Endothelial cell (in vitro differentiated cells): ENCODE measurements at regions not wholly inside any gene's neighbourhood (a gene's known extent, or its start where the extent isn't known, plus 50 kb on each side); places are given as distances from the start of the nearest gene placed in this dataset.

Experiments used
- DNase-seq: peaks from one replicate; pipeline ENCODE4 v3.0.0; 2021; ENCODE audit warnings: low spot score
- H3K27ac Mint-ChIP-seq: one replicate; pipeline ENCODE4 v1.8.0; 2021; ENCODE audit warnings: mixed read lengths, inconsistent platforms; ENCODE audit not compliant: unreplicated experiment
- H3K27me3 Mint-ChIP-seq: one replicate; pipeline ENCODE4 v1.8.0; 2021; ENCODE audit warnings: mild to moderate bottlenecking, moderate library complexity, mixed read lengths, inconsistent platforms; ENCODE audit not compliant: unreplicated experiment
- H3K36me3 Mint-ChIP-seq: one replicate; pipeline ENCODE4 v1.8.0; 2021; ENCODE audit warnings: mild to moderate bottlenecking, low read depth, mixed read lengths, inconsistent platforms; ENCODE audit not compliant: unreplicated experiment
- H3K4me1 Mint-ChIP-seq: one replicate; pipeline ENCODE4 v1.8.0; 2021; ENCODE audit warnings: mild to moderate bottlenecking, mixed read lengths, inconsistent platforms; ENCODE audit not compliant: unreplicated experiment
- H3K4me3 Mint-ChIP-seq: one replicate; pipeline ENCODE4 v1.8.0; 2021; ENCODE audit warnings: mild to moderate bottlenecking, mixed read lengths, inconsistent platforms; ENCODE audit not compliant: unreplicated experiment
- H3K9me3 Mint-ChIP-seq: one replicate; pipeline ENCODE4 v1.8.0; 2021; ENCODE audit warnings: mixed read lengths, inconsistent platforms; ENCODE audit not compliant: unreplicated experiment
- CTCF ChIP-seq: fragments of 200-600 bp; sonication (generic); IDR thresholded peaks from one replicate; pipeline ENCODE4 v1.5.0; 2021; ENCODE audit warnings: antibody characterized with exemption; ENCODE audit not compliant: unreplicated experiment

- no peaks in the 10 kb centered on the region for H3K4me1 Mint-ChIP-seq
- H3K36me3 Mint-ChIP-seq, result no peaks in the 10 kb centered on the region
- no peak for DNase-seq
- no peak for TF ChIP-seq CTCF
- no peak overlapping the region for H3K27ac Mint-ChIP-seq
- H3K9me3 Mint-ChIP-seq, result no peaks in the 10 kb centered on the region
- H3K27me3 Mint-ChIP-seq, result peaks cover 1% of the 10 kb centered on the region
- H3K4me3 Mint-ChIP-seq, result no peak overlapping the region
Measured at GRCh38 chr3:95615592-95616310, 1198.6 kb upstream of the EPHA6 start.

- no peak overlapping the region for H3K4me3 Mint-ChIP-seq
- H3K27me3 Mint-ChIP-seq, result no peaks in the 10 kb centered on the region
- no peak for DNase-seq
- H3K36me3 Mint-ChIP-seq, result no peaks in the 10 kb centered on the region
- TF ChIP-seq CTCF, result no peak
- no peak overlapping the region for H3K27ac Mint-ChIP-seq
- no peaks in the 10 kb centered on the region for H3K9me3 Mint-ChIP-seq
- H3K4me1 Mint-ChIP-seq, result peaks cover 3% of the 10 kb centered on the region
Measured at GRCh38 chr3:95626107-95626506, 1188.3 kb upstream of the EPHA6 start.

GRCh38 chr3:95627293-95627692 lies 1187.1 kb upstream of the EPHA6 start:
- no peak for DNase-seq
- H3K4me1 Mint-ChIP-seq, result peaks cover 3% of the 10 kb centered on the region
- H3K4me3 Mint-ChIP-seq, result no peak overlapping the region
- TF ChIP-seq CTCF, result no peak
- no peak overlapping the region for H3K27ac Mint-ChIP-seq
- H3K36me3 Mint-ChIP-seq, result no peaks in the 10 kb centered on the region
- no peaks in the 10 kb centered on the region for H3K27me3 Mint-ChIP-seq
- H3K9me3 Mint-ChIP-seq, result no peaks in the 10 kb centered on the region

- TF ChIP-seq CTCF, result no peak
- Mint-ChIP-seq H3K27ac (no peak overlapping the region), H3K9me3 (no peaks in the 10 kb centered on the region), H3K27me3 (no peaks in the 10 kb centered on the region), H3K4me1 (peaks cover 3% of the 10 kb centered on the region), H3K4me3 (no peak overlapping the region), H3K36me3 (no peaks in the 10 kb centered on the region)
- no peak for DNase-seq
Measured at GRCh38 chr3:95627697-95628096, 1186.7 kb upstream of the EPHA6 start.

GRCh38 chr3:95629802-95630201 lies 1184.6 kb upstream of the EPHA6 start:
- Mint-ChIP-seq H3K27me3 (no peaks in the 10 kb centered on the region), H3K36me3 (no peaks in the 10 kb centered on the region), H3K4me1 (peaks cover 3% of the 10 kb centered on the region), H3K4me3 (no peak overlapping the region), H3K27ac (no peak overlapping the region), H3K9me3 (no peaks in the 10 kb centered on the region)
- no peak for TF ChIP-seq CTCF
- DNase-seq, result no peak
